OCI-LY3 (cell line): ENCODE measurements at regions not wholly inside any gene's neighbourhood (a gene's known extent, or its start where the extent isn't known, plus 50 kb on each side); places are given as distances from the start of the nearest gene placed in this dataset.

Source experiments
- CTCF ChIP-seq: fragments of 200-600, 300-600 bp; sonication (generic); IDR thresholded peaks from 2 replicates; pipeline ENCODE4 v1.5.1; 2014; ENCODE audit warnings: antibody characterized with exemption, low read length, low read depth
- EZH2phosphoT487 ChIP-seq: fragments of 200-600 bp; shearing (Covaris generic); IDR thresholded peaks from 2 replicates; pipeline ENCODE4 v1.6.1; 2018; ENCODE audit warnings: antibody characterized with exemption, mixed run types, low read depth

GRCh38 chr5:159827861-159828260, 88.4 kb upstream of the ADRA1B start:
- no peak for TF ChIP-seq CTCF
- TF ChIP-seq EZH2phosphoT487, result no peak
